Colon (tissue), 2 donors: ENCODE measurements at regions not wholly inside any gene's neighbourhood (a gene's known extent, or its start where the extent isn't known, plus 50 kb on each side); places are given as distances from the start of the nearest gene placed in this dataset.

Source experiments
- FAIRE-seq: peaks from 2 replicates; lab custom pipeline; 2012; peaks lifted over from hg19 to GRCh38; lab: Jason Lieb, UNC
- donor health status: control.
- donor health status: control.

DNA sequence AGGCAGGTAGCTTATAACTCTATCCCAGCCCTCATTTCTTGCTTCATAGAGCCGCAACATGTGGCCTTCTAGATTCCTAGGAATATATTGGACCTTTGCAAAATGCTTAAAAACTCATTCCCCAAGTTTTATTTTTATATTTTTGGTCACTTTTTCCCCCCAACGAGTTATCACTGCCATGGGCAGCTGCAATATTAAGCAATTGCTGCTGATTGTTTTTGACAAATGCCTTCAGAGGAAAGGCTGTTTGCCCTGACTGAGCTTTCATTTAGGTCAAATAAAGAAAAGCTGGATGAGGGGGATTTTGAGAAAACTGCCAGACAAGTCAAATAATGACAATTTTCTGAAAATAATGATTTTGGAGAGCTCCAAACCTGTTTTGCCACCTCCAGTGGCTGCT, 976.9 kb upstream of the MBL2 start:
- FAIRE-seq, result no peak

DNA sequence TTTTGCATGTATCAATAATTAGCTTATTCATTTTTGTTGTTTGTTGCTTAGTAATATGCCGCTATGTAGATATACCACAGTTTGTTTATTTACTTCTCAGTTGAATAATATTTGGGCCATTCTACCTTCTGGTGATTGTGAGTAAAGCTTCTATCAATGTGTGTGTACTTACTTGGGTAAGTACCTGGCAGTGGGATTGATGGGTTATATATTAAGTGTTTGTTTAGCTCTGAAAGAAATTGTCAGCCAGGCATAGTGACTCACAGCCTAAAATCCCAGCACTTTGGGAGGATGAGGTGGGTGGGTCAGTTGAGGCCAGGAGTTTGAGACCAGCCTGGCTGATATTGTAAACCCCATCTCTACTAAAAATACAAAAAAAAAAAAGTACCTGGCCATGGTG, 975.7 kb upstream of the MBL2 start:
- FAIRE-seq, result no peak

DNA sequence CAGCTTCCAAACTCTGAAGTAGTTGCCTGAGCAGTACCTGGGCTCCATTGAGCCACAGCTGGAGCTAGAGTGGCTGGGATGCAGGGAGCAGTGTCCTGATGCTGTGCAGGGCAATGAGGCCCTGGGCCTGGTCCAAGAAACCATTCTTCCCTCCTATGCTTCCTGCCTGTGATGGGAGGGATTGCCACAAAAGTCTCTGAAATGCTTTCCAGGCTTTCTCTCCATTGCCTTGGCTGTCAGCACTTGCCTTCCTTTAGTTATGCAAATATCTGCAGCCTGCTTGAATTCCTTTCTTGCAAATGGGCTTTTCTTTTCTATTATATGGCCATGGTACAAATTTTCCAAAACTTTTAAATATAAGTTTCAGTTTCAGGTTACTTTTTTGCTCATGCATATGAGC, 972.2 kb upstream of the MBL2 start:
- no peak for FAIRE-seq

DNA sequence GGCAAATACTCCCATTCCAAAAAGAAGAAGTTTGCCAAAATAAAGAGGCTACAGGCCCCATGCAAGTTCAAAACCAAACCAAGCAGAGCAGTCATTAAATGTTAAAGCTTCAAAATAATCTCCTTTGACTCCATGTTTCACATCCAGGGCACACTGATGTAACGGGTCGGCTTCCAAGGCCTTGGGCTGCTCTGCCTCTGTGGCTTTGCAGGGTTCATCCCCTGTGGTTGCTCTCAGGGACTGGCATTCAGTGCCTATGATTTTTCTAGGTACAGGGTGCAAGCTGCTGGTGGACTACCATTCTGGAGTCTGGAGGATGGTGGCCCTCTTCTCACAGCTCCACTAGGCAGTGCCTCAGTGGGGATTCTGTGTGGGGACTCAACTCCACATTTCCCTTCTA, 971.6 kb upstream of the MBL2 start:
- FAIRE-seq, result no peak

DNA sequence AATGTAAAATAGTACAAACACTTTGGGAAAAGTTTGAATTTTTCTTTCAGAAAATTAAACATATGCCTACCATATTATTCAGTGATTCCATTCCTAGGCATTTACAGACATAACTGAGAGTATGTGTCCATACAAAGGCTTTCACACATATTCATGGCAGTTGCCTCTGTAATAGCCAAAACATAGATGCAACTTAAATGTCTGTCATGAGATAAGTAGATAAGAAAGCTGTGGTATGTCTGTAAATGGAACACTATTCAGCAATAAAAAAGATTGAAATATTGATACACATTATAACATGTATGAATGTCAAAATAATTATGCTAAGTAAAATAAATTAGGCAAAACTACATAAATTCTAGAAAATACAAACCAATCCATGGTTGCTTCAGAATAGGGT, 964.5 kb upstream of the MBL2 start:
- no peak for FAIRE-seq

DNA sequence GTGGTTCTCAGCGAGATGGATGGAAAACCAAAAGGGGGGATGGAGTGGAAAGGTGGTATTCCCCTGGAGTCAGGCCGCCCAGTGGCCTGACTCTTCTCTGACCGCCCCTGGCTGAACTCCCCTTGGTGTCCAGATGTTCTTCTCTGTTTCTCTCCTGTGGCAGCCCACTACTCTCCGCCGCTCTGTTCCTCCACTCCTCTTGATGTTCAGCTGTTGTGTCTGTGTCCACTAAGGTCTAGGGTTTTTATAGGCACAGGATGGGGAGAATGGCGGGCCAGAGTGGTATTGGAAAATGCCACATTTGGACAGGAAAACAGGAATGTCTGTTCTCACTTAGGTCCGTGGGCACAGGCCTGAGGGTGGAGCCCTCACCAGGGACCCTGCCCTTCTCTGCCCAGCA, 954.3 kb upstream of the MBL2 start:
- FAIRE-seq, result no peak

DNA sequence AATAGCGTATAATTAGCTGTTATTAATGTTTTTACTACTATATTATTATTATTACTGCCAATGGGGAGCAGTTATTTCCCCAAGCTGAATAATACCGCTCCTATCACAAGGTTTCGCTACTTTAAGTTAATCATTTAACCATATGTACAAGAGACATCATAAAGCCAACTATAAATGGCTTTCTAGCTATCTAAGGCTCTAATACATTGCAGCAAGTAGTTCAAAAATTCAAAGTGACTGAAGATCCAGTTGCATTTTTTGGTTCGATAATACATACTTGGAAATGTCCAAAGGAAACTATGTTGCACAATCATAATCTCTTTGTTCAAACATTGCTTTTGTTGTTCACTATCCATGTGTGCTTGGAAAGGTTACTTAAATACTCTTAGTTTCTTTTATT, 952.0 kb upstream of the MBL2 start:
- no peak for FAIRE-seq

DNA sequence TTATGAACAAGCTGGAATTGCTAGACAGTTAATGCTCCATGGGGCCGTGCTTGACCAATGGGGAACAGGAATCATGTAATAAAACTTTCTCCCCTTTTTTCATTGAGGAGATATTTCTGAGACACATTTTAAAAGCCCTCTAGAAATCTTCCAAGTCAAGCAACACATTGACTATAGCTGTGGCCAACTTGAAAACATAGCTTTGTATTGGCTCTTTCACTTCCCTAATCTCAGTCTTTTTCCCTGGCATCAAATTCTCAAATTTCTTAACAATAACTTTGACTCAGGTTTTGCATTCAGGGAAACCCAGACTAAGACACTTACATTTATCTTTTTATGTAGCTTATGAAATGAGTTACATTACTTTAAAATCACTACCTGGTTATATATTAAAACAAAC, 947.1 kb upstream of the MBL2 start:
- no peak for FAIRE-seq

DNA sequence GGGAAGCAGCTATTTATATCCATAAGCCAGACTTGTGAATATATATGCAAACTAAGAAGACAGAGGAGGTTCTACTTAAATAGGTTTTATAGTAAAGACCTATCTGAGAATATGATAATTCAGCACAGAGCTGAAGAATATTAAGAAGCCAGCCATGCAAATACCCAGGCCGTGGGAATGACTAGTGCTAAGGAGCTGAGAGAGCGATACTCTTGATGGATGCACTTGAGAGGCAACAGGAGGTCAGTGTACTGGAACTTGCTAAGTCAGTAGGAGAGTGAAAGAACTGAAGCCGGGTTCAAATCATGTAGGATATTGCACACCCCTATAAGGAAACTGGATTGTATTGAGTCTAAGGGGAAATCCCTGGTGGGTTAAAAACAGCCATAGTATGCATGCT, 943.6 kb upstream of the MBL2 start:
- FAIRE-seq, result no peak

DNA sequence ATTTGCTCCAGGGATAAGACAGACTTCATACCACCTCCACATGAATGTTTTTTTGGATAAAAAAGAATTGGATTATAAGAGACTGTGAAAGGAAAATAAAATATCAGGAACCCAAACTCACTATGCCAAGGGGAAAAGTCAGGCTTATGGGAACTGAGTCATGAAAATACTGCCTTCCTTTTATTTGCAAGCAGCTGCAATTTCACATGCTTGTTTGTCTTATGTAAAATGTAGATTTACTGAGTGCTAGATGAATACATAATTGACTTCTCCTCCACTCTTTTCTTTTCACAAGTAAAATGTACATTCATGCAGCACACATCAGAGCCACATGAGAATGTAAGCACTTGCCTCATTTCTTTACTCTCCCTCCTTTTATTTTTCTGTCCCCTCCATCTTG, 940.8 kb upstream of the MBL2 start:
- no peak for FAIRE-seq

DNA sequence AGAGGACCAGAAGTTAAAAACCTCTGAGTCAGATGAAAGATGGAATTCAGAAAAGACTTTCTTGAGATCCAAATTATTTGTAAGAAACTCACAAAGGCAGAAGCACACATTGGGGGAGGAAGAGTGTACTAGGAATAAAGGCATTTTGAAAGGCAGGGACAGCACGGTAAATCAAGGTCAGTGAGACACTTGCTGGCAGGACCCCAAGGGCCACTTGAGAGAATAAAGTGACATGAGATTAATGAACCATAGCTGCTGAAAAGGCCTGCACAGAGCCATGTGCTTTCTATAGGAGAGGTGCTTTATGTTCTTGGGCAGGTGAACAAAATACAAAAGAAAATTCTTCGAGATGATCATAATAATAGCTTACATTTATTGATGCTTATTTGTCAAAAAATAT, 929.9 kb upstream of the MBL2 start:
- no peak for FAIRE-seq

DNA sequence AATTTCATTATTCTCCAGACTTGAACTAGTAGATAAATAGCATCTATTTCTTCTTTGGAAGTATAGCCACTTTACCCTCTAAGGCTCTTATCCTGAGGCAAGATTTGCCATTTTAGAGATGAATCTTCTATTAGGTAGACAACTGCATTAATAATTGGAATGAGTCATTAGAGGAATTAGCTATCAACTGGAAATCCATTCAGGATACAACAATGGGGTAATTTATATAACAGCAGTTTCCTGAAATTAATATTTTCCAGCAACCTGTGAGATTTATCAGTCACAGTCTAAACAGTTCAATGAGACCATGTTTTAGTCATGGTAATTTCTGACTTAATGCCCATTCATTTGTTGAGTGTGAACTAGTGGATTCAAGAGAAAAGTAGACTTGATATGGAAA, 928.6 kb upstream of the MBL2 start:
- FAIRE-seq, result no peak

DNA sequence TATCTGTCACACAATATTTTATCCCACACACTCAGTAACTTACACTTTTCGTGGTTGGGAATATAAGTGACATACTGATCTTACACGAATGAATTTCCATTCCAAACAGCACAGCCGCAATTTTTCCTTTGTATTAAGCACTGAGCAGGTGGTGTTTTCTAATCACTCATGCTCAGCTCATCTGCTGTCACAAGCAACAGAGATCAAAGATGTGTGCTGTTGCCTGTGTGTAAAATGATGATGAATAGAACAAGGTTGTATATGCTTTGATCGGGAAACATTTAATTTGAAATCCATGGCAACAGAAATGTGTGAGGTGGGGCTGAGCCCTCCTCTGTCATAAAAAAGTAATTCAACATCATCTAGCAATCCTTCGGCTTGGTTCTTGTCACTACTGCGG, 927.7 kb upstream of the MBL2 start:
- FAIRE-seq, result no peak

DNA sequence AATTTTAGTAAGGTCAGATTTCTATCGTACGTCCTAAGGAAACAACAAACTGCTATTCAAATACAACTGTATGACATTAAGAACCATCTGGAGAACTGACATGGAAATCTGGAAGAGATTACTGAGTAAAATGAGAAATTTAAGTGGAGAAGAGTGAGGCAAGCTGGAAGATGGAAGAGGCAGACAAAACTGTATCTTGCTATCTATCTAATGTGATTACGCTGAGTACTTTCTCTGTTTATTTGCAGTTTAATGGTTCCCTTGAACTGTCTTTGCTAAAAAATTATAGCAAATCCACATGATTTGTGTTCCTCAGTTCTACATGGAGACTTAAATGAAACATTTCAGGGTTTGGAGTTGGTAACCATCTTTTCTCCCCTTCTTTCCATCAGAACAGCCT, 927.1 kb upstream of the MBL2 start:
- FAIRE-seq, result no peak

DNA sequence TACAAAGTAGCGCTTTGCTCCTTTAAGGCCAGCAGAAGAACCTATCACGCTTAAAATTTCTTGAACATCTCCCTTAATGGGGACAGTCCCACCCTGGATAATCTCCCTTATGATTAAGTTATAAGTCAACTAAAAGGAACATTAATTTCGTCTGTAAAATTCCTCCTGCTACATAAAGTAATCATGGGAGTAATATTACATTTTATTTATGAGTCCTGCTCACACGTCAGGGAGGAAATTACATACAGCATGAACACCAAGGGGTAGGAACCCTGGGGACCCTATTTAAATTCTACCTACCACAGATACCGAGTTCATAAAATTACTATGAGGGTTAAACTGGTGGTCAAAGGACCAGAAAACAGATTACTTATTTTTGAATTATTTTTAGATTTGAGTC, 926.6 kb upstream of the MBL2 start:
- no peak for FAIRE-seq

DNA sequence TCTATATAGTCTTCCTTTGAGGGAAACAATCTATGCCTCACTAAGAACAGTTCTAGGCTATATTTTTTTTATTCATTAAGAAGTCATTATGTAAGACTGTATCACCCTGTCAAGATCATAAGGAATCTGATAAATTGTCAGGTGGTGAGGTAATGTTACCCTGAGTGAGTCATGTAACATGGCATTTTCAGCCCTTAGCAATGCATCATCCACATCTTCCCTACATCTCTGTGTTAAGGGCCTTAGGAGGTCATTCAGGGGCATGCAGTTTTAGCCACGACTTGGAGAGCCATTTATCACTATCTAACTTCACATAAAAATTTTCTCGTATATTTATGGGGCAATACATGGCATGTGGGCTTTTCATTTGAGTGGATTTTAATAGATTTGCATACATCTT, 924.5 kb upstream of the MBL2 start:
- no peak for FAIRE-seq

DNA sequence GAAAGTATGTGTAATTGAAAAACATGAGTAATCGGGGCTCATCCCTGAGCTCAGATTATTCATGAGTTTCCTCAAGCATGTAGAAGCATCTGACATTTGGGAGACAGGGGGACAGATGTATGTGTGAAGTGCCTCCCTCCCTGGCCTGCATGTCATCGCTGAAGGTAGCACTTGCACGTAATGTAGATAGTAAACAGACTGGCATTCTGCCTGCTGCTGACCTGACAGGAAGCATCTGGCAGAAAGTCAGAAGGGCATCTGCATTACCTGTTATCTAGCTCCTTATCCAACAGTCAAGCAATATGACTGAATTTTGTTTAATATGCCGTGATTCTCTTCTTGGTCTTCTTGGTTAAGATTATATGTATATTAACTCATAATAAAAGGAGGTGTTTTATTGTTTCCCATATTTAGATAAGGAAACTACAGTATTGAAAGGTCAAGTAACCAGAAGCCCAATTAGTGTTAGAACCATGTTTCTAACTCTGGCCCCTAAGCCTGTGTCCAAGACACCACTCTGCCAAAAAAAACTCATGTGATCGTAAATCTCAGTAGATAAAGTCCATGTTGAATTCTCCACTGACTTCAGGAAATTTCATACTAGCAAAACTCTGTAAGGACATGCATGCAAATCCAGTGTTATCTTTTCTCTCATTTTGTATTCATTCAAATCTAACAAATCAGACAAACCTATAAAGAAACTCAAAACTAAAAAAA, 918.1 kb upstream of the MBL2 start:
- no peak for FAIRE-seq

DNA sequence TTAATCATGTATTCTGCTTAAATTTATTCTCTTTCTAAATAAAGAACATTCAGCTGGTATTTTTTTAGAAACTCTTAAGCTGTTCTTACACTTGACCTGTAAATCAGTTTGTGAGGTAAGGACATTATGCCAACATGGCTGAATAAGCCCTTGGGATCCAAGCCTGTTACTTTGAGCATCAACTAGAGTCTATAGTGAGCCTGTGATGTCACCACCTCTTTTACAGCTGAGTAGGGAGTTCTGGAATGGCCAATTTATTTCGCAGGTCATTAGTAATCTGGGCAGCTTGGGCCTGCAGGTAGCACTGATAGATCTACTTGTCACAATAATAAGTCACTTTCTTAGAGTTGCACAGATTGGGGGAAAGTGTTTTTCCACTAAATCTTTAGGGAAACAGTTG, 915.2 kb upstream of the MBL2 start:
- FAIRE-seq, result no peak

DNA sequence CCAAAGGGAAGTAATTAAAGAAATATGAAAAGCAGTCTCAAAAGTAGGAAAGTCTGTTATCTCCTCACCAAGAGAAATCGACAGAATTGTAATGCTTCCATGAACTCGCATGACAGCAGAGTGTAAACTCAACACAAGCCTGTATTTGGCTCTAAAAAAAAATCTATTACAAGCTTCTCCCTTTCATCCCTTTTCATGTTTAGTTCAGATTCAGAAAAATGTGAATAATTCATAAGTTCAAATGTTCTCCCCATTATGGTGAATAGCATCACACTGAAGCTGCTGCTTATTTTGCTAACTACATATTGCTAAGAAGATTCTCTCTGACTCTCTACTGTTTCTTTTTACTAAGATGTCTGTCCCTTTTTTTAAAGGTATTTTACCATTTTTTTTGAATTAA, 910.3 kb upstream of the MBL2 start:
- FAIRE-seq, result no peak

DNA sequence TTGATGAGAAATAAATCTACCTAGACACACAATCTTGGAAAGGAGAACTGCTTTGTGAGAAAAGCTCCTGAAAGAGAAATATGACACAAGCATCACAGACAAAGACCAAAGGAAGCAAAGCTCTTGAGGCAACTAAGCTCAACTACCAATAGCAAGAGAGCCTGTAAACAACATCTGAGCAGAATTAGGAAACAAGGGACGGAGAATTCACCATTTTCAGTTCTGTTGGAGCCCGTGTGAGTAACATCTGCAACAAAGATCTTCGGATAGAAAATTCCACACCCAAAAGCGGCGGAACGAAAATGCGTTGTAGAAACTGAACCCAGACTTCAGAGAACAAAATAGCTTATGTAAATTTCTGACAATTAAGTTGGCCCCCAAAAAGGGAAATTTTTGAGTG, 909.9 kb upstream of the MBL2 start:
- no peak for FAIRE-seq

DNA sequence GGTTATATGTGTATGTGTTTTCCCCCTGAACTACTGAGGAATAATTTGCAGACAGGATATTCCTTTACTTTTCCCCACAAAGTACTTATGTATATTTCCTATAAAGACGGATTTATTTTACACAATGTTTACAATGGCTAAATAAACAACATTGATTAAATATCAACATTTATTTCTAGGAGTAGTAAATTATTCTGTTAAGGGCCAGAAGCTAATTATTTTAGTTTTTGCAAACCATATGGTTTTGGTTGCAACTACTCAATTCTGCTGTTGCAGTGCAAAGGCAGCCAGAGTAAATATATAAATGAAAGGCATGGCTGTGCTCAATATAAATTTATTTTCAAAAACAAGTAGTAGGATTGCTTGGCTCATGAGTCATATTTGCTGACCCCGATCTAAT, 907.1 kb upstream of the MBL2 start:
- FAIRE-seq, result no peak

DNA sequence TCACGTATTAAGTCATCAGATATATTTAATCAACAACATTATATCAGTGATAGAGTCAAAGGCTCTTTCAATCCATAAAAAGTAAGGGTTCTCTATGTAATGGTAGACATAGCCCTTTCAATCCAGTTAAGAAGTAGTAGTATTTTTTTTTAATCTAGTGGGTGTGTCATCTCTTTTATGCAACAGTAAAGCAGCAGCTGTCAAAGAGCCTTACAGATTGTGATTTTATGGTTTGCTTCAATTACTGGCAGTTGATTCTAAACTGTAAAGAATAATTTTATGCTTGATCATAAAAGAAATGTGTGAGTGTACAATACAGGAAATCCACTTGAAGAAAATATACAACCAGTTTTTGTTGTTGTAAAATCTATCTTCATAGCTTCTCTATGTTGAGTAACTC, 902.6 kb upstream of the MBL2 start:
- FAIRE-seq, result peak; percentile 72

DNA sequence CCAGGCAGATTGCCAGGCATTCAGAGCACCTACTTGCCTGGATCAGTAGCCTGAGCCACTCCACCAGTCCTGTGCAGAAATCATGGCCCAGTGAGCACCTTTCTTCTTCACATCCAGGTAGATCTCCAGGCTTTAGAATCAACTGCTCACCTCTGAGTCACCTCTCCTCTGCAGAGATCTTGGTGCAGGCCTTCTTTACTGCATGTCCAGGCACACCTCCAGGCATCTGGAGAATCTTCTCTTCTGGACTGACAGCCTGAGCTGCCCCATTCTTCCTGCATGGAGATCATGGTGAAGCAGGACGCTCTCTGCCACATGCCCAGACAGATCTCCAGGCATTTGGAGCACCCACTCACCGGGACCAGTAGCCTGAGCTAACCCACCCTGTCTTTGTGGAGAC, 894.5 kb upstream of the MBL2 start:
- no peak for FAIRE-seq

DNA sequence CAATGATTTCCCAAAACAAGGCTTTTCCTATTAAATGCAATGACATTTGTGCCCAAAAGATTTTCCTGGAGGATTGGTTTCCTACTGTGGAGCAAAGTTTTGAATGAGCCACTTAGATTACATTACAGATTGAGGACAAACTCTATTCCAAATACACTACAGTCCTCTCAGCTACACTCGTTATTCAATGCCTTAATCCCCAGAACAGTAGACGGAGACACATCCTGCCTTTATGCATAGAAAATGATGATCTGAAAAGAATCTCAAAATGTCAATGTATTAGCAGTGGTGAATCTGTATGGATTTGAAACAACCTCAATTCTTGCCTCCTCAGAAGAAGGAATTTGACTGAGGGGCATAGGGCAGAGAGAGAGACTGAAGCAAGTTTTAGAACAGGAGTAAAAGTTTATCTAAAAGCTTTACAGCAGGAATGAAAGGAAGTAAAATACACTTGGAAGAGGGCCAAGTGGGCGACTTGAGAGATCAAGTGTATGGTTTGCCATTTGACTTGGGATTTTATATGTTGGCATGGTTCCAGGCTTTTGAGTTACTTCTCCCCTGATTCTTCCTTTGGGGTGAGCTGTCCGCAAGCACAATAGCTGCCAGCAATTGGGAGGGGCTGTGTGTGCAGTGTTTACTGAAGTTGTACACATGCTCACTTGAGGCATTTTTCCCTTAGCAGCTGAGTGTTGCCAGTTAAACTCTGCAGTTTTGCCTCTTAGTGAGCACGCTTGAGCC, 891.9 kb upstream of the MBL2 start:
- FAIRE-seq, result no peak
